ENCODE measurements at regions not wholly inside any gene's neighbourhood (a gene's known extent, or its start where the extent isn't known, plus 50 kb on each side); places are given as distances from the start of the nearest gene placed in this dataset.

DNA sequence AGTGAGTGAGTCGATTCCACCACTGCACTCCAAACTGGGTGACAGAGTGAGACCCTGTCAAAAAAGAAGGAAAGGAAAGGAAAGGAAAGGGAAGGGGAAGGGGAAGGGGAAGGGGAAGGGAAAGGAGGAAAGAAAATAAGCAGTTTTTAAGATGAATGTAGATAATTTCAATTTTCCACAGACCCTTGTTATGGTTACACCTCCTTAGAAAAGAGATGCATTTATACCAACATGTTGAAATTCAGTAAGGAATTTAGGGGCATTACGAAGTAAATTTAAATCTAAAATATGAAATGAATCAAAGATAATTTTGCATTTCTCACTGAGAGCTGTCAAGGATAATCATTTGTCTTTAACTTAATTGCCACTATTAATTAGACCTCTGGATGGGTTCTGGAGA lies 146.5 kb upstream of the TMC3 start:
- H3K27ac ChIP-seq, result no peak overlapping the region
- TF ChIP-seq CTCF (conservative IDR thresholded peaks at IDR 0.05), result no peak

DNA sequence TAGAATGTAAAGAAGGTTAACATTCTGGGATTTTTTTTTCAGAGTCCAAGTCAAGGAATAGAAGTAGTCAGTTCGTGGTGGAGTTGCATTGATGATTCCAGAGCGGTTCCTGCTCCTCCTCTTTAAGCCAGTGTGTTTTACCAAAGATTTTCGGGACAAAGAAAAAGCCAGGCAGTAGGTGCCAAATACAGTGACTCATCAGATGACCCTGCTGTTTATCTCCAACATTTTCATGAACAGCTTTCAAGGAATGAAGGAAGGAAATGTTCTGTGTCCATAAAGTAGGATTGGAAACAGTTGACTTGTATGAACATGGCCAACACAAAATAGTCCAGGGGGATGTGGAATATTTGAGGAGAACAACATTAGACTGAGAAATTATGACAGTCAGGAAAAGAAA lies 142.4 kb upstream of the TMC3 start:
- H3K27ac ChIP-seq, result no peak overlapping the region
- no peak for TF ChIP-seq CTCF (conservative IDR thresholded peaks at IDR 0.05)

GRCh38 chr15:81516012-81516411 lies 142.0 kb upstream of the TMC3 start:
- TF ChIP-seq CTCF (conservative IDR thresholded peaks at IDR 0.05), result no peak
- H3K27ac ChIP-seq, result no peak overlapping the region

DNA sequence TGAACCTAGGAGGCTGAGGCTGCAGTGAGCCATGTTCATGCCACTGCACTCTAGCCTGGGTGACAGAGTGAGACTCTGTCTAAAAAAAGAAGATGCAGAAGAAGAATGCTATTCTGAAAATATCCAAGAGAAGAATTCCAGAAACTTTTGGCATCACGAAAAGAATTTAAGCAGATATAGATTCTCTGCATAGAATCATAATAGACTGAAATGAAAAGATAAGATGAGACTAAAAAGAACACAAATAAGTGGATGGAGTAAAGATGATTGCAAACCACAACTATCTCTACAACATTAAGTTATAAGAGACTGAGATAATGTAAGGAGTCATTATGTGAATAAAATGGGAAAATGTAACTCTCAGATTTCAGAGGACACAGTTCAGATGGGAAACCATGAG lies 140.7 kb upstream of the TMC3 start:
- no peak for TF ChIP-seq CTCF (conservative IDR thresholded peaks at IDR 0.05)
- H3K27ac ChIP-seq, result no peak overlapping the region

DNA sequence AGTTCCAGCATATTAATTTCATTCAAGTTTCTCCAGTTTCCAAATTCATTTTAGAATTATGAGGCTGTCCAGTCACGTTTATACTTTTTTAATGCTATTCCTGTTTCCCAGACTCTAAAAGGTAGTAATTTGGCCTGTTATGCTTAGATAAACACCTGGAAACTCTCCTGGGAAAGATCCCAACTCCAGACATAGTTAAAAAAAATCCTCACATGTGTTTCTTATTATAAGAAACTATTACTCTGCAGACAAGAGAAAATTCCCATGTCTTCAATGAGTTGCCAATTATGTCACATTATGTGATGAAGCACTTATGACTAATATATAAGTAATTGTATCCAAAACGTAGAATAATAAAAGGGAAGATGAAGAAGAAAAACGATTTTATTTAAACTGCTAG lies 137.1 kb upstream of the TMC3 start:
- no peak for TF ChIP-seq CTCF (conservative IDR thresholded peaks at IDR 0.05)
- H3K27ac ChIP-seq, result no peak overlapping the region

DNA sequence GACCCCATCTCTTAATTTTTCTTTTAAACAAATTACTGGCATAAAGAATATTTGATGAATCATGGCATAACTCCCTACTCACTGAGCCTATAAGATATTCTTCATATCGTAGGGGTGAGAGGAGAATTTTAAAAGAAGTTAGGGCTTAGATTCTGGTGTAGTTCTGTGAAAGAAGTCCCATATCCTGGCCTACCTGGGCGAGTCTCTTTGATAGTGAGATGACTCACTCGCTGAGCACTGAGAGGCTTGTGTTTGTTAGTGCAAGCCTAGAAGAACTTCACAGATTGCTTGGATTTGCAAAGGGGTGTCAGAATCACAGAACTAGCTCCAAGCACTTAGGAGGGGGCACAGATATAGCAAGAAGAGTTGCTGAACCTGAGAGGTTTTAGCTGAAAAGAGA lies 133.8 kb upstream of the TMC3 start:
- TF ChIP-seq CTCF (conservative IDR thresholded peaks at IDR 0.05), result no peak
- no peak overlapping the region for H3K27ac ChIP-seq

GRCh38 chr15:81506936-81507335 lies 132.9 kb upstream of the TMC3 start:
- no peak overlapping the region for H3K27ac ChIP-seq
- no peak for TF ChIP-seq CTCF (conservative IDR thresholded peaks at IDR 0.05)

GRCh38 chr15:81506071-81506470 lies 132.1 kb upstream of the TMC3 start:
- TF ChIP-seq CTCF (conservative IDR thresholded peaks at IDR 0.05), result no peak
- no peak overlapping the region for H3K27ac ChIP-seq
